ENCODE measurements at regions not wholly inside any gene's neighbourhood (a gene's known extent, or its start where the extent isn't known, plus 50 kb on each side); places are given as distances from the start of the nearest gene placed in this dataset.

- no peak for TF ChIP-seq CTCF (IDR thresholded peaks at IDR 0.05)
- no peak for TF ChIP-seq POLR2A (IDR thresholded peaks at IDR 0.05)
Measured at GRCh38 chr7:115471891-115472290, 550.0 kb downstream of the MDFIC start.

All from esophagus squamous epithelium (tissue), 4 donors.